BLaER1 treated with 17β-estradiol and CSF1 and Interleukin-3, amounts not matched to agents 10 nM and 100 nM (cell line): ENCODE measurements at regions not wholly inside any gene's neighbourhood (a gene's known extent, or its start where the extent isn't known, plus 50 kb on each side); places are given as distances from the start of the nearest gene placed in this dataset.

Experiments
- H3K27ac ChIP-seq, 11 experiments: shearing (Covaris generic); formaldehyde crosslinking; 2 replicates each; pipeline ENCODE4 v1.8.1; 2022
- H3K27me3 ChIP-seq, 11 experiments: shearing (Covaris generic); formaldehyde crosslinking; 2 replicates each; pipeline ENCODE4 v1.8.1; 2022
- H3K36me3 ChIP-seq, 11 experiments: shearing (Covaris generic); formaldehyde crosslinking; 2 replicates each; pipeline ENCODE4 v1.8.1; 2022
- H3K4me1 ChIP-seq, 10 experiments: shearing (Covaris generic); formaldehyde crosslinking; 2 replicates each; pipeline ENCODE4 v1.8.1; 2022
- H3K4me2 ChIP-seq, 11 experiments: shearing (Covaris generic); formaldehyde crosslinking; 2 replicates each; pipeline ENCODE4 v1.8.1; 2022
- H3K4me3 ChIP-seq, 10 experiments: shearing (Covaris generic); formaldehyde crosslinking; 2 replicates each; pipeline ENCODE4 v1.8.1; 2022
- H3K9ac ChIP-seq, 11 experiments: shearing (Covaris generic); formaldehyde crosslinking; 2 replicates each; pipeline ENCODE4 v1.8.1; 2022
- H3K9me3 ChIP-seq, 11 experiments: shearing (Covaris generic); formaldehyde crosslinking; replicated peaks in 1 of 11; 2 replicates each; pipeline ENCODE4 v1.8.1; 2022
- H4K20me1 ChIP-seq, 11 experiments: shearing (Covaris generic); formaldehyde crosslinking; 2 replicates each; pipeline ENCODE4 v1.8.1; 2022
- Cebpa-rat ChIP-seq, 11 experiments: shearing (Covaris generic); IDR thresholded peaks; 2 replicates each; pipeline ENCODE4 v1.8.1; 2022

- Histone ChIP-seq H3K27me3 (no peaks in the 10 kb centered on the region), H3K9me3 (peaks cover 0 to 6% (median 0%) of the 10 kb centered on the region in 11 experiments; a peak in 1 of 22 replicates), H3K27ac (no peak overlapping the region), H4K20me1 (no peaks in the 10 kb centered on the region), H3K9ac (no peak overlapping the region), H3K4me3 (no peak overlapping the region), H3K36me3 (no peaks in the 10 kb centered on the region), H3K4me2 (no peak overlapping the region), H3K4me1 (peaks cover 0 to 21% (median 0%) of the 10 kb centered on the region in 10 experiments; a peak in 5 of 20 replicates)
- no peak for TF ChIP-seq Cebpa-rat (IDR thresholded peaks at IDR 0.05)
These were observed 56.4 kb upstream of the C1GALT1 start for GRCh38 chr7:7125963-7126362.

GRCh38 chr7:7127773-7128172 is 54.6 kb upstream of the C1GALT1 start:
- Histone ChIP-seq H3K27me3 (no peaks in the 10 kb centered on the region), H3K4me3 (no peak overlapping the region), H3K27ac (no peak overlapping the region), H4K20me1 (no peaks in the 10 kb centered on the region), H3K4me1 (peaks cover 0 to 19% (median 0%) of the 10 kb centered on the region in 10 experiments; a peak in 5 of 20 replicates), H3K36me3 (no peaks in the 10 kb centered on the region), H3K4me2 (peak overlapping the region in 2 of 11 experiments; percentile 23 to 32; a peak in 3 of 22 replicates), H3K9ac (no peak overlapping the region), H3K9me3 (peaks cover 0 to 6% (median 0%) of the 10 kb centered on the region in 11 experiments; a peak in 1 of 22 replicates)
- TF ChIP-seq Cebpa-rat (IDR thresholded peaks at IDR 0.05) = no peak

- H3K36me3 ChIP-seq = no peaks in the 10 kb centered on the region
- H4K20me1 ChIP-seq = no peaks in the 10 kb centered on the region
- H3K4me2 ChIP-seq = no peak overlapping the region
- H3K9me3 ChIP-seq = peaks cover 0 to 4% (median 0%) of the 10 kb centered on the region in 11 experiments; a peak in 1 of 22 replicates
- no peaks in the 10 kb centered on the region for H3K27me3 ChIP-seq
- H3K4me3 ChIP-seq = no peak overlapping the region
- H3K4me1 ChIP-seq = peaks cover 0 to 15% (median 0%) of the 10 kb centered on the region in 10 experiments; a peak in 2 of 20 replicates
- no peak overlapping the region for H3K27ac ChIP-seq
- TF ChIP-seq Cebpa-rat (IDR thresholded peaks at IDR 0.05) = no peak
- no peak overlapping the region for H3K9ac ChIP-seq
These were observed 53.0 kb upstream of the C1GALT1 start for GRCh38 chr7:7129381-7129780.

GRCh38 chr7:7131273-7131672 is 51.1 kb upstream of the C1GALT1 start:
- H3K36me3 ChIP-seq = no peaks in the 10 kb centered on the region

More at GRCh38 chr7:7131273-7131672, 51.1 kb upstream of the C1GALT1 start:
- H3K4me2 ChIP-seq = no peak overlapping the region
- no peak overlapping the region for H3K27ac ChIP-seq
- H4K20me1 ChIP-seq = no peaks in the 10 kb centered on the region
- H3K4me1 ChIP-seq = peaks cover 0 to 15% (median 0%) of the 10 kb centered on the region in 10 experiments; a peak in 2 of 20 replicates
- TF ChIP-seq Cebpa-rat (IDR thresholded peaks at IDR 0.05) = no peak
- H3K4me3 ChIP-seq = no peak overlapping the region
- no peak overlapping the region for H3K9ac ChIP-seq
- peaks cover 0 to 13% (median 0%) of the 10 kb centered on the region in 11 experiments; a peak in 5 of 22 replicates for H3K9me3 ChIP-seq
- H3K27me3 ChIP-seq = no peaks in the 10 kb centered on the region
